NCI-H1694 treated with DMSO at 0.1 percent for 48 hours (cell line): ENCODE measurements at regions not wholly inside any gene's neighbourhood (a gene's known extent, or its start where the extent isn't known, plus 50 kb on each side); places are given as distances from the start of the nearest gene placed in this dataset.
A peak's percentile ranks its signal among the peaks of the same experiment; 100 is the strongest.

ENCODE experiments used
- DNase-seq: peaks from one replicate; lab custom pipeline; 2025; lab: John Stamatoyannopoulos, UW

GRCh38 chr1:82197606-82198005 is 396.9 kb downstream of the ADGRL2 start:
- DNase-seq, result no peak

- DNase-seq, result no peak
Observed at GRCh38 chr1:82195245-82195644, 394.5 kb downstream of the ADGRL2 start.

DNA sequence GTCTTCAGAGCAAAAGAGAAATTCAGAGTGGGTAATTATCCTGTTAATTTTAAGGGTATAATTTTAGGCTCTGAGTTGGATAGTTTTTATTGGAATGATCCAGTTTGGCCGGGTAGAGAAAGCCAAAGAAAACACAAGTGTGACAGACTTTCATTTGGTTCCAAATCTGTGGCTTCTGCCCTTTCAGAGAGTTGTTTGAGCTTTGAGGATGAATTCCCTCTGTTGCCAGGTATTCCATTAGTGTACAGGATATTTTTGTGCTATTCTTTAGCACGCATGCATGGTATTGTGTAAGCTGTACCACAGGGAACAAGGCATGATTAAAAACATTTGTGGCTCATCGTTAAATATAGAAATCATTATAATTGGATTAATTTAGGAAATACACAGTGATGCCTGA is 384.4 kb downstream of the ADGRL2 start:
- no peak for DNase-seq

DNA sequence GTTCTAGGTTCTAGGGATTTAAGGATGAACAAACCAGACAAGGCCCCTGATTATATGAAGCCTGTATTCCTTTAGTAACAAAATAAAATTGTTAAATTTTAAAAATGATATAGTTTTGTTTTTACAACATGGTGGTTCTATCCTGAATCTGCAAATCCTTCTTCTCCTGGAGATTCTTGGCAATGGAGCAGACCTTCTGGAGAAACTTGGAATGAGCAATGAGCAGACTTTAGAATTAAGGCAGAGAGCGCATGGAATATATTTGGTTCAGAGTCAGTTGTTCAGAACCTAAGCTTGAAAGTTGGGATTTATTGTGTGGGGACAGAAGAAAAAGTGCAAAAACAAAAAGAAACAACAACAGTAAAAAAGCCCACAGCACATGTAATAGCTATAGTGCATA is 381.1 kb downstream of the ADGRL2 start:
- DNase-seq, result no peak

DNA sequence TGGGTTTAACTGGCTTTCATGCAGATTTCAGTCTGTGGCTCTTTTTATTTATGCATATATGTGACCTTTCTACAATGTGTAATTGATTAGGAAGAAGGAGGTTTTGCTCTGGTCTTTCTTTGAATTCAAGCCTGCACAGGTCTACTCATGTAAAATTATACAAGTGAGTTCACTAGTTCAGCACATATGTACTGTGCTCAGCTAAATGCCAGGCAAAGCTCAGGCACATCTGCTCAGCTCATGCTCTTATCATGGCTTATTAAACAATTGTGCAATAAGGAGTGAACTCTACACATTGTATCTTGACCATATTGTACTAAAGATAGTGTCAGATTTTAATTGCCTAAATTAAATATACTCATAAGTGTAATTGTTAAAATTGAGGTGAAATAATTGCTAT is 378.4 kb downstream of the ADGRL2 start:
- DNase-seq, result peak; percentile 98

GRCh38 chr1:82177192-82177591 is 376.5 kb downstream of the ADGRL2 start:
- no peak for DNase-seq

DNA sequence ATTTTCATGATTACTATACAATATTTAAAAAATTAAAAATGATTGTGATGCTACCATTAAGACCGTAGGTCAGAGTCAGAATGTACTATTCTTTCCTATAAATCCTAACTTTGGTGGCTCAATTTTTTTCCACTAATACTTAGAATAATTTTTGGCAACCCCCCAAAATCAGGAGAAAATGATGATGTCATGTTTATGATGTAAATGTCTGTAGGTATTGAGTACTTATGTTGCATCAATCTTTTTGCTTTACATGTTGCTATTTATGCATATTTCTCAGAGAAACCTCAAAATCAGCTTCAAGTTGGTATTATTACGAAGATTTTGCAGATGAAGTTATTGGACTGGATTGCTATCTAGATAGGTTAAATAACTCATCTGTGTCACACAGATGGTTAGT is 371.2 kb downstream of the ADGRL2 start:
- DNase-seq, result no peak

DNA sequence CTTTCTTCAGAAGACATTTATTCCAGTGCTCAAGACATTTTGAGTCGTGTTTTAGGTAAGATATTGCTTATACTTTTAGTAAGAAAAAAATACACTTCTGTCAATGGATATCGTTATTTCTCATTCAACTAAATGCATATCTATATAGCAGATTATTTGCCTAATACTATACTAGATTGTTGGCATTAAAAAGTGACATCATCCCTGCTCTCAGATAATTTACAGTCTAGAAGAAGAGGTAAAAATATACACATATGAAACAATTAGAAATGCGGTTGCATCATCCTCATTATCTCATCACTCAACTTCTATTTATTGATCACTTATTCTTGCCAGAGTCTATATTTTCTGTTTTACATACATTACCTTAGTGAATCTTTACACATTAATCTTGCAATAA is 367.7 kb downstream of the ADGRL2 start:
- no peak for DNase-seq

- DNase-seq, result no peak
Observed at GRCh38 chr1:82165304-82165703, 364.6 kb downstream of the ADGRL2 start.

DNA sequence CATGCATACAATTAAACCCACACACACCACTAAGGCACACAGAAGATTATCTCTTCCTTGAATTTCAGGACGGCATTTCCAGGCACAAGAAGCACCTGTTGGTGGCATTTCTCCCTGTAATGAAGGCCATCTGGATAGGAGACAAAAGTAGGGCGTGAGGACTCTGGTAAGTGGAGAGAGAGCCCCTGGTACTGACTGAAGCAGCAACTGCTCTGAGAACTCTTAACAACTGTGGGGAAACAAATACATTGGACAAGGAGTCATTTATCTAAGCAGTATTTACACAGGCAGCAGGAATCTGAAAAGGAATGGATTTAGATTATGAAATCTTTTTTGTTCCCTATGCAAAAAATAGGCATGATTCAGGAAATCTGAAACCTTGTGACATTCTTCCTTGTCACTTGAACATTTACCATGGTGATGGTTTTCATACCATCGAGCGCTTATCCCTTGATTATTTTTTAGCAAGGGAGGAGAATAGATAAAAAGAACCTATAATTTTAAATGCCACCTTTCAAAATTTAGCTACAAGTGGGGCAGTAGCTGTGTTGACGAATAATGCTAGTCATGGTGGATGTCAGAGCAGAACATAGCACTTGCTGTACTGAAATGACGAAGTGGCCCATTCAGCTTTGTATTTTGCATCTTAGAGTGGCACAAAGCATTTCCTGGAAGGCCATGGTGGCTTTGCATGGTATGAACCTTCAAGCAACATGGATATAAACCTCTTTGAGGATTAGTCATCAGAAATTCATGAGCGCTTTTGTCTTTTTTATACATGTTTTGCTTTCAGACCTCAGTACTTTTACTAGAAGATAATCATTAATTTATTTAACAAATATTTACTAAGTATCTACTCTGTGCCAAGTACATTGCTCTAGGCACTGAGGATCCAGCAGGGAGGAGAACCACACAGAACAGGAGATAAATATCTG is 362.0 kb downstream of the ADGRL2 start:
- DNase-seq, result no peak

DNA sequence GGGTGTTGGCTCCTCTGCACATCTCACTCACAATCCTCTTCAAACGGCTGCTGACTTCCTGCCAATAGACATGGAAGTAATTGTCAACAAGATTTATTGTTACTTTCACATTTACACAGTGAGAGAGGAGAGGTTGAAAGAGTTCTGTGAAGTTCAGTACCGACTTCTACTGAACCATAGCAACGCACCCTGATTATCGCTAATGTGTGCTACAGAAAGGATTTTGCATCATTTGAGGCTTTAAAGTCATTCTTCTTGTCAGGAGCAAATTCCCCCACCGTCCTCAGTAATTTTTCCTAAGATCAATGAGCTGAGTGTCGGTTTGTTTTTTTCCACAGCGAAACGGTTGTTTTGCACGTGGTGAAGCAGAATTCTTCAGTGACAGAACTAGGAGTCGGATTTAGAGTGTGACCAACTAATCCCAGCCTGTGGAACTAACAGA is 361.0 kb downstream of the ADGRL2 start:
- no peak for DNase-seq

- DNase-seq, result no peak
Observed at GRCh38 chr1:82160903-82161302, 360.2 kb downstream of the ADGRL2 start.

- no peak for DNase-seq
Observed at GRCh38 chr1:82160036-82160435, 359.3 kb downstream of the ADGRL2 start.

DNA sequence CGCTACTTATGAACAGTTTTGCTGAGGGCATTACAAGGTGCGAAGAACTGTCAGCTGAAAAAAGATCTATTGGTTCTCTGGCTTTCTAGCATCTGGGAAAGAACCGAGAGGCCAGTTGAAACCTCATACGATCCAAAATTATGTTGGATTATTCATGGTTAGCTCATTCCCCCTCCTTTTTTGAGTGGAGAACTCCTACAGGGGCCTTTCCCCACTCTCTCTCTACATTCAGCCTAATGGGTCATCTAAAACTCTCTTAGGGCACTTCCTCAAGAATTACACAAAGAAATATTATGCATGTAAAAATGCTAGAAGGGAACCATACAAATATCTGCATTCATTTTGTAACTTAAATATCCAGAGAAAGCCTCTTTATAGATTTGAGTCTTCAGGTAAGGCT is 358.2 kb downstream of the ADGRL2 start:
- DNase-seq, result no peak

DNA sequence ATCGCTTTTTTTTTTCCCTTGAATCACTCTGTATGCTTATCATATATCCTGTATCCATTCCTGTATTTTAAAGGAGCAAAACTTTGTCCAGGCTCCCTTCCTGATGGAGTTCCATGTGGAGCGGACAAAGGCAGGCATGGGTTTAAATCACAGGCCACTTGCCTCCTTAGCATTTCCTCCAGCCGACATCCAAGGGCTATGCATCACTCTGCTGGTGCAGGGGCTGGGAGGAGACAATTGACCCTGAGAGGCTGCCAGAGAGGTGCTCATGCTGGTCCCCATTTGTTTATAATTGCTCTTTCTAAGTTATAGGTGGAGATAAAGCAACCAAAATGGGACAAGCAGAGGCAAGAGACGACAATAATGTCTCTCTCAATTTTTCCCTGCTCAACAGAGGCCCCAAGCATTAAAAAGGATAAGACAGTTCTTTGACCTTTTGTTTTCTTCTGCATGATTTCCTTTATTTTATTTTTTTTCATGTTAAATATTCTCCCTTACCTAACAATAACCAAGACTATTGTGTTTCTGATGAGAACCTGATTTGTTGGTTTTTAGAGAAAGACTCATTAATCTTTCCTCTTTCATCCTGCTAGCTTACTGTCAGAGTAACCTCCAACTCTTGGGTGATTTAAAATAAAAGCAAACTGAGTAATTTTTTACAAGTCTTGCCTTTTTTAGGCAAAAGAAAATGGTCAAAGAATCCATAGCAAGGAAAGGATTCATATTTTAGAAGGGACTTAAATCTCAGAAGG is 353.7 kb downstream of the ADGRL2 start:
- DNase-seq, result no peak

GRCh38 chr1:82153752-82154151 is 353.0 kb downstream of the ADGRL2 start:
- DNase-seq, result no peak

GRCh38 chr1:82153272-82153629 is 352.5 kb downstream of the ADGRL2 start:
- DNase-seq, result no peak

- peak; percentile 62 for DNase-seq
Observed at GRCh38 chr1:82152356-82153271, 351.9 kb downstream of the ADGRL2 start.

DNA sequence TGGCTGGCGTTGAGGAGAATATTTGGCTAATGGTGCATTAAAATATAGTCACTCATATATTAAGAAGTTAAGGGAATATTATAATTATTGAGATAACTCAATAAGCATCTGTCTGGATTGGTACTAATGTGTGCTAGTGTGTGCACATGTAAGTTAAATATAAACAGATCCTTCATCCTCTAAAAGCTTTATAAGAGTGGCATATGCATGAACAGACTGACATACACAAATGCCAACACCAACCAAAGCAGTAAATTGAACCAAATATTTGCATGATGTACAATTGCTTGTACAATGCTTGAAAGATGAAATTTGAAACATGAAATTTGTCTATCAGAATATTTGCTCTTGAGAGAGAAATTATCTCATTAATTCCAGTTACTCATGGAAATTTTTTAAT is 344.9 kb downstream of the ADGRL2 start:
- peak; percentile 22 for DNase-seq

DNA sequence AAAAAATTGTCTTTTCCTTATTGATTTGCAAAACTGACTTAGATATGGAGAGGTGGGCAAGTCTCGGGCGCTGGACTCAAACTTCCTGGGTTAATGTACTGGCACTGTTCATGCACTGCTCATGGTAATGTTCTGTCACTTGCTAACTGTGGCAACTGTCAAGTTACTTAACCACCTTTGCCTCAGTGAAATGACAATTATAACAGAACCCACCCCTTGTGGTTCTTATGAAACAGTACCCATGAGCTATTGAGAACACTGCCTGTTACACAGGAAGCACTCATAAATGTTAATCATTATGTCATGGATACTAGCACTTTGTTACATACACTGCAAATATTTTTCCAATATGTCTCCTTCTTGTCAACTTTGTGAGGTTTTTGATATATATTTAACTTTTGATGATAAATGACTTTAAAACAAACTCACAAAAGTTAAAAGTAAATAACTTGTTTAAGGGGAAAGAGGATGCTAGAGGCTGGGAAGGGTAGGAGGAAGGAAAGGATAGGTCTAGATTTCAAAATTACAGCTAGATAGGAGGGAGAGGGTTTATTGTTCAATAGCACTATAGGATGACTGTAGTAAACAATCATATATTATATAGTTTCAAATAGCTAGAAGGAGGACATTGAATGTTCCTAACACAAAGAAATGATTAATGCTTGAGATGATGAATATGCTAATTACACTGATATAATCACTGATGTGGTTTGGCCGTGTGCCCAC is 342.5 kb downstream of the ADGRL2 start:
- no peak for DNase-seq

GRCh38 chr1:82141390-82141789 is 340.7 kb downstream of the ADGRL2 start:
- DNase-seq, result no peak
